Coronary artery (tissue), 2 donors: ENCODE measurements at regions not wholly inside any gene's neighbourhood (a gene's known extent, or its start where the extent isn't known, plus 50 kb on each side); places are given as distances from the start of the nearest gene placed in this dataset.

Experiments
- DNase-seq: peaks from one replicate; pipeline ENCODE4 v3.0.0-alpha.2; 2017; ENCODE audit warnings: low spot score
- H3K27ac ChIP-seq, 2 donors: fragments of 200-600 bp; sonication (generic); one replicate each; pipeline ENCODE4 v1.5.1; 2016 to 2019
- H3K4me3 ChIP-seq: fragments of 200-600 bp; sonication (generic); 2 replicates; pipeline ENCODE4 v1.5.1; 2016; ENCODE audit warnings: mild to moderate bottlenecking, moderate library complexity
- CTCF ChIP-seq: fragments of 200-600 bp; sonication (generic); IDR thresholded peaks from one replicate; pipeline ENCODE4 v1.5.1; 2019; ENCODE audit warnings: antibody characterized with exemption

DNA sequence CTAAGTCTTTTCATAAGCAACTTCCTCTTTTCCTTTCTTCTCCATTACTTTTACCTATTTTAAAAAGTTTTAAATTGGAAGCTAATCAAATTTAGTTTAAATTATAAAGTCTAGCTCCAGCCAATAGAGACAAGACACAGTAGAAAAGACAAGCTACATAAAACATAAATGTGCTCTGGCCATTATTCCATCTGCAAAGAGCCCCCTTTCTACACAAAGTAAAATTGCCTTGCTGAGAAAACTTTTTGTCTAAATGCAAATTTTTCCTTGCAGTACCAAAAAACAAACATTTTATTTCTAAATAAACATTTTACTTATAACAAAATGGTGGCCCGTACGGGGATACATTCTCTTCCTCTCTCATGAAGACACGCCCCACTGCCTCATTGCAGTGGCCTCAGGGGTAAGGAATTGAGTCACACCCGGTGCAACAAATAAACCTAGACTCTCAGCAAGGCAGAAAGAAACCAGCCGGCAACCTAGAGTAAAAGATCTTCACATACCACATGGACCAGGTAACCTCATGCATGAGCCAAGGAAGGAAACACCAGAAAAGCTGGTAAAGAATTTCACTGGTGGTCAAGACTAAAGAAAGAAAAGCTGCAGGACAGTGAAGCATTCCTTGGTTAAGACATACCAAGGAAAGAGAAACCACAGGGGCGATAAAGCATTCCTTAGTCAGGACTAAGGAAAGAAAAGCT lies 71.6 kb upstream of the ZNF746 start:
- TF ChIP-seq CTCF = no peak
- Histone ChIP-seq H3K27ac (no peak overlapping the region), H3K4me3 (no peak overlapping the region)
- no peak for DNase-seq

GRCh38 chr7:149568218-149568617 lies 70.6 kb upstream of the ZNF746 start:
- no peak for TF ChIP-seq CTCF
- H3K27ac ChIP-seq = no peak overlapping the region
- no peak for DNase-seq
- H3K4me3 ChIP-seq = no peak overlapping the region

DNA sequence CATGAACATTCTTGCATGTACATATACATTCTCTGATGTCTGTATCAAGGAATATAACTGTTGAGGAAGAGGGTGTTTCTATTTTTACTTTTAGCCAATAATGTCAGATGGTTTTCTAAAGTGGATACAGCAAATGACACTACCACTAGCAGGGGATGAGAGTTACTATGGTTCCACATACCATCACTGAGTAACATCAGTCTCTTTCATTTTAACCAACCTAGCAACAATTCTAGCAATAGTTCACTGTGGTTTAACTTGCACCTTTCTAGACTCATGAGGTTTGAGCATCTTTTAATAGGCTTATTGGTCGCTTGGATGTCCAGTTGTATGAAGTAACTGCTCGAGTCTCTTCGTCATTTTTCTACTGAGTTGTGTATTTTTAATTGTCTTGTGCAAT lies 68.5 kb upstream of the ZNF746 start:
- TF ChIP-seq CTCF = no peak
- Histone ChIP-seq H3K27ac (no peak overlapping the region), H3K4me3 (no peak overlapping the region)
- DNase-seq = no peak

GRCh38 chr7:149565096-149565382 lies 67.4 kb upstream of the ZNF746 start:
- Histone ChIP-seq H3K4me3 (no peak overlapping the region), H3K27ac (no peak overlapping the region)
- no peak for DNase-seq
- TF ChIP-seq CTCF = no peak

DNA sequence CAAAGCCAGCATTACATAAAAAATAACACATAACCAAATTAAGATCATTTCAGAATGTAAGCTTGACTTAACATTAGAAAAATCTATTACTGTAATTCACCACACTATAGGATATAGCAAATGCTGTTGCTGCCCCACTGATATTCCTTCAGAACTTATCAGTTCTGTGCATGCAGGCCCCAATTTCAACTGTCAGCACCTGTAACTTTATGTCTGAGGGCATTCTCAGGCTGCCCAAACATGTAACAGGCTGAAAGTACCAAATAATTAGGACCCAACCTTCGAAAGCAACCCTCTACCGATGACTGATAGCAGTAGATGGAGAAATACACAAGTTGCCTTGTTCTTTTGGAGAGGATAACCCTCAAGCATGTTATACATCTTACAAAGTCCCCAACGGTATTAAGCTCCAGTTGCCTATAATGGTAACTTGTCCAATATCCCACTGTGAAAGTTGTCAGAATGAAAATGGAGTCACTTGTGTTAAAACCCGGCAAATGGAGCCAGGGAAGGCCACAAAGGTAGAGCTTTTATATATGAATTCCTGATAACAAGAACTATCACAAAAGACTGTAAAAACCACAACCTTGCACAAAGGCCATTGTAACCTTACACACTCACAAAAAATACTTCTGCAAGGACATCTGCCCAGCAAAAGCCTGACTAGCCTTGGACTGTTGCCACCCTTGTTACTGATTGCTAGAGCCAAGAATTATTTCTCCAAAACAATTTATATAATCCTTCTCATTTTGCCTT lies 66.9 kb upstream of the ZNF746 start:
- no peak overlapping the region for H3K27ac ChIP-seq
- DNase-seq = no peak
- no peak for TF ChIP-seq CTCF
- no peak overlapping the region for H3K4me3 ChIP-seq

GRCh38 chr7:149562602-149563001 lies 65.0 kb upstream of the ZNF746 start:
- DNase-seq = no peak
- no peak for TF ChIP-seq CTCF

GRCh38 chr7:149561072-149561471 lies 63.5 kb upstream of the ZNF746 start:
- Histone ChIP-seq H3K4me3 (no peak overlapping the region), H3K27ac (no peak overlapping the region)
- no peak for TF ChIP-seq CTCF

More at GRCh38 chr7:149562602-149563001, 65.0 kb upstream of the ZNF746 start:
- Histone ChIP-seq H3K27ac (no peak overlapping the region), H3K4me3 (no peak overlapping the region)

More at GRCh38 chr7:149561072-149561471, 63.5 kb upstream of the ZNF746 start:
- no peak for DNase-seq
